HG03521 (cell line): ENCODE measurements at regions not wholly inside any gene's neighbourhood (a gene's known extent, or its start where the extent isn't known, plus 50 kb on each side); places are given as distances from the start of the nearest gene placed in this dataset.
"Not testable (repeated sequence)": the region's sequence is repeated elsewhere in the genome, so short reads cannot be mapped to it uniquely, and the experiment has no call there.

Source experiments
- ATAC-seq: cut with Tn5 transposase; IDR thresholded peaks from one replicate; pipeline ENCODE4 v1.9.1; 2021; ENCODE audit warnings: mild to moderate bottlenecking, moderate library complexity; ENCODE audit not compliant: unreplicated experiment

DNA sequence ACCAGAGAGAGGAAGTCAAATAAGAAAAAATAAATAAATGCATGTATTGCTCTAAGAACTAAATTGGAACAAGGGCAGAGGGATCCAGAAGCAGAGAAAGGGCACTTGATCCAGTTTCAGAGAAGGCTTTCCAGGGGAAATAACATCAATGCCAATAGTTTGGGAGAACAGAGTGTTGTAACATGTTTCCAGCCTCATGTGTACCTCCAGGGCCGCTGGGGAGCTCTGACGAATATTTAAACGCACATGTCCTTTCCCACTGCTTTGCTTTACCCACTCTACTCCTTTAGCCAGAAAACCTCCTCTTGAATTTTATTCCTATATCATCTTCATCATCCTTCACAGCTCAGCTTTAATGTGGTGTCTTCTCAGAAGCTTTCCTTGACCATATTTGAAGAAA, 233.7 kb downstream of the ENC1 start:
- ATAC-seq = no peak

DNA sequence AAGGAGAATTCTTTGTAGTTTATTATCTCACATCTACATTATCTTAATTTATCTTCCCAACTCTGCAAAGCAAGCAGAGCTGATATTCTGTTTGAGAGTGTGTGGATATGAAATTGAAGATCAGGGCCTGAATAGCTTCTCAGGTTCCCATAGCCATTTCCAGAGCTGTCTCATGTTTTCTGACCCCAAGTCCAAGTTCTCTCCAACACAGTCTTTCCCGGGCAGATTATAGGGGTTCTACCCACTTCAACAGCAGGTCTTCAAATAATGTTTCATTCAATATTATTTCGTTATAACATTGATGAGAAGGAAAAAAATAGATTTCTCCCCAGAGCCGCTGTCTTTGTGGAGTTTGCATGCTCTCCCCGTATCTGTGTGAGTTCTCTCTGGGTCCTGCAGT, 234.9 kb downstream of the ENC1 start:
- no peak for ATAC-seq

DNA sequence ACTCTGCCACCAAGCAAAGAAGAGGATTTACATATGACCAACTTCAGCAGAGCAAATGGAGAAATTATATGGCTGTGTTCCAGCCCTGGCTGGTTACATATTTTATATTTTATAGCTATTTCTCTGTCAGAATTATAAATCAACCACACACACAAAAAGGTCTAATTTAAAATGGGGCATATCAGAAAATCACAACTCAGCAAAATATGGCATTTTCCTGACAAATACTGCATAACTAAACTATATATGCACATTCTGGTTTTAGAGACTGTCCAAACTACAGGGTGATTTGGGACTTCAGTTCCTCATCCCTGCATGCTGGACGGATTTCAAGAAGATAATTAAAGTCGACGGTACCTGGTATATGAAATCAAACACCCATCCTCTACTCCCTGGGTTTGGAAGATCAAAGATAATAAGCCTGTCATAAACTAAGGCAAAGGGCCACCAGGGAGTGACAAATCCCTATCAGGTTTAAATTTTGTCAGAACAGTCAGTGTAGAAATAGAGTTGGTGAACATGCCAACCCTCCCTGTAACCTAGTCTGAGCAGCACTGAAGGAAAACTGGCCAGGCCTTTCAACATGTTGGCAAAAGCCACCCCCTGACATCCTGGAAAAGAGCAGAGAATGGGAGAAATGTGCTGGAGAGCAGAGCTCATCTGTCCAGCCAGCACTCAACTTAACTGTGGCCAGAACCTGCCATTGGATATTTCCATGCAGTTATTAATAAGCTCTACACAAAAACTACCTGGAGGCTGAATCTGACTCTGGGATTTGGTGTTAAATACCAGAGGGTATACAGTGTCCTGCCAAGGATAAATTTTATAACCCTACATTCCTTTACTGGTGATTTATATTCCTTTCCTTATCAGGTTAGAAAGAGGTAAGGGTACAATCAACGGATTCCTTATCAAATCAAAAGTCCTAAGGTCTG, 235.7 kb downstream of the ENC1 start:
- ATAC-seq = no peak

DNA sequence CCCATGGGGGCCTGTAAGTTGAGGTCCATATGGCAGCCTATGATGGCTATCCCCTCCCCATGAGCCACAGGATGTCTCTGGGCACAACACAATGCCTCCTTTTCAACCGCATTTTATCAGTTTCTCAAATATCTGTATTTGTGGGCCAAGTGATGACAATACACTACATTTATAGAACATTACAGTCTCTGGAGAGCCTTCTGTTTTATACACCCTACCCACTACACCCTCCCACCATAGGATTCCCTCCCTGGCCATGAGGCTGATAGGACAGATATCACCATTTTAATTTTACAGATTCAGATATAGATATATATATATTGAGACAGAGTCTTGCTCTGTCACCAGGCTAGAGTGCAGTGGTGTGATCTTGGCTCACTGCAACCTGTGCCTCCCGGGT, 236.8 kb downstream of the ENC1 start:
- no peak for ATAC-seq

DNA sequence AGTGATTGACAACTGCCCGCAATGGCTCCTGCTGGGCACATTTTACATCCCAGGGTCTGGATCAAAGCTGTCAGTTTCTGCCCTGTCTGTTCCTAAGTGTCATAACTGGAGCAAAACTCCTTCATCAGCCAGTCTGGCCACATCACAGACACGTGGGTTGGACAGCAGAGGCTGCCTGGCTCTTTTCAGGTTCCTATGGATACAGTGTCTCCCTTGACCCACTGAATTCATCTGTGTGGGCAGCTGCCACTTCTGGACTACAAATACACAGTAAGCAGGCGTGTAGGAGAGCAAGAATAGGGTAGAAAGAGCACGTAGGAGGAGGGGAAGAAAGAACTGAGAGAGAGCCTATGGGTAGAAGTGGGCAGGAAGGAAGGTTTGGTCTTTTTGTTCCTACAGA, 238.0 kb downstream of the ENC1 start:
- ATAC-seq = no peak

DNA sequence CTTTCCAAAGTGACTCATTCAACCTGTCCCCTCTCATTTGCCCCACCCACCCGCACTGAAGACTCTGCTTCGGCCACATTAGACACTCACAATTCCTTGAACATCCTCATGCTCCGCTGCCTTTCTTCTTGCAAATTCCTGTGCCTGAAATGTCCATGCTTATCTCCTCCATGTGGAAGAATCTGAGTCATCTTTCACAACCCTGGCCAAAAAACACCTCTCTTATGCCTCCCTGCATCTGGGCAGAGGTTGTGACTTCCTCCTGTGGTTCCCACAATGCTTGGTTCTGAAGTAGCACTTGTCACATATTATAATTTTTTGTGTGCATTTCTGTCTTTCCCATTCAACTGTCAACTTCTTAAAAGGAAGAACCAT, 238.6 kb downstream of the ENC1 start:
- ATAC-seq = no peak

DNA sequence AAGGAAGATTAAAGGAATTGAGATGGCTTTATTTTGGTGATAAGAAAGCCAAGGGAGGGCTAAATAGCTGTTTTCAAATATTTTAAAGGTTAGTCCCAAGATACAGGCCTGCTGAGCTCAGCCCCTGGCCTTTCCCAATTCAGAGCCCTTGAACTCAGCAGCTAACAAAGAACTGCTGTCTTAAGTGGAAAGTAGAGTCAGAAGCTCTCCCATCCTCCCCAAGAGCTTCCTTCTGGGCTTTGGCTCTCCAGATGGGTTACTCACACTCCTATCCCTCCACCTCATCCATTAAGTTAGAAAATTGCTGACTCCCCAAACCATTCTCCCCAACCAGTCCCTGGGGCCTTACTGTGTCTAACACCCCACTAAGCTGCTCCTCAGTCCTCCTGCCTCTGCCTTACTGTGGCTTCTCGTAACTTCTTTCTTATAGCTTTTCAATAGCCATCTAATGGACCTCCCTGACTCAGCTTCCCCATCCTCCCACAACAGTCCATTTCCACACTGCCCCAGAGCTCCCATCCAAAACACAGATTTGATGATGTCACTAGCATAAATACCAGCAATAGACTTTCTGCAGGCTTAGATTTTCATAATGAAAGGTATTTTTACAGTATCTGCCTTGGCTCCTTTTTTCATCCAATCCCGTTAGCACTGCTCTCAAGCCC, 239.1 kb downstream of the ENC1 start:
- ATAC-seq = no peak

DNA sequence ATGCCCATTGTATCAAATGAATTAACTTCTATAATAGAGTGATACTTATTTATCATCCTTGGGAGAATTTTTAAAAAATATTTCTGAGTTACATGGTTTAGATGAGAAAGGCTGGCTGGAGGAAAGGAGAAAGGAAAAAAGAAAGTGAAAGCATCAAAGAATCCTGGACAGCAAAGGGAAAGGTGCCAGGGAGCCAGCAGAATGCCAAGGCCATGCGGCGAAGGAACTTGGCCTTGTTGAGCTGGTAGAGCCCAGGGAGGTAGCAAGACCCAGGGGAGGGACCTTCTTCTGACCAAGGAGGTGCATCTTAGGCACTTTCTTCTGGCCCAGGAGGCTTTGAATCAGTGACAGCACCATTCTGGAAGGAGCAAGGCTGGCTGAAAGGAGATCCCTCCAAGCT, 240.5 kb downstream of the ENC1 start:
- no peak for ATAC-seq

DNA sequence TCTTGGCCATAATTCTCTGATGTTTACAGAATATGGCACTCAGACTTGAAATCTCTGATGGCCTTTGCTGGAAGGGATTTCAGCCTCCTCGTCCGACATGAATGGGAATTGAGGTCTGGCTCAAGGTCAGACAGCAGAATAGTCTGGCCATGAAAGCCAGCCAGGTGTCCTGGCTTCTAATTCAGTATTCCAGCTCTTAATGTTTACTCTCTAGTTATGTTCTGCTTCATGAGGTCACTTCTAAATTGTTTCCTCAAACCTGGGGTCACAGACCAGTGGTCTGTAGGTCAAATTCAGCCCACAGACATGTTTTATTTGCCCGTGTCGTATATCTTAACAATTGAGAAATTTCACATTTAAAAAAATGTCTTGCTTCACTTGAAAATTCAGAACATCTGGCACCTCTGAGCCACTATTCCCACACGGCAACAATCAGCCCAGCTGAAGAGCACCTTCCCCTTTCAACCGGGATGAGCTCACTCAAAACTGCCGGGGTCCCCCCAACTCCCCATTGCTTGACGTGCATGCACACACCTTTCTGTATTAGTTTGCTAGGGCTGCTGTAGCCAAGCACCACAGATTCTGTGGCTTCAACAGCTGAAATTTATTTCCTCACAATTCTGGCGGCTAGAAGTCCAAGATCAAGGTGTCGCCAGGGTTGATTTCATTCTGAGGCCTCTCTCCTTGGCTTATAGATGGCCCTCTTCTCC, 243.5 kb downstream of the ENC1 start:
- ATAC-seq = no peak

DNA sequence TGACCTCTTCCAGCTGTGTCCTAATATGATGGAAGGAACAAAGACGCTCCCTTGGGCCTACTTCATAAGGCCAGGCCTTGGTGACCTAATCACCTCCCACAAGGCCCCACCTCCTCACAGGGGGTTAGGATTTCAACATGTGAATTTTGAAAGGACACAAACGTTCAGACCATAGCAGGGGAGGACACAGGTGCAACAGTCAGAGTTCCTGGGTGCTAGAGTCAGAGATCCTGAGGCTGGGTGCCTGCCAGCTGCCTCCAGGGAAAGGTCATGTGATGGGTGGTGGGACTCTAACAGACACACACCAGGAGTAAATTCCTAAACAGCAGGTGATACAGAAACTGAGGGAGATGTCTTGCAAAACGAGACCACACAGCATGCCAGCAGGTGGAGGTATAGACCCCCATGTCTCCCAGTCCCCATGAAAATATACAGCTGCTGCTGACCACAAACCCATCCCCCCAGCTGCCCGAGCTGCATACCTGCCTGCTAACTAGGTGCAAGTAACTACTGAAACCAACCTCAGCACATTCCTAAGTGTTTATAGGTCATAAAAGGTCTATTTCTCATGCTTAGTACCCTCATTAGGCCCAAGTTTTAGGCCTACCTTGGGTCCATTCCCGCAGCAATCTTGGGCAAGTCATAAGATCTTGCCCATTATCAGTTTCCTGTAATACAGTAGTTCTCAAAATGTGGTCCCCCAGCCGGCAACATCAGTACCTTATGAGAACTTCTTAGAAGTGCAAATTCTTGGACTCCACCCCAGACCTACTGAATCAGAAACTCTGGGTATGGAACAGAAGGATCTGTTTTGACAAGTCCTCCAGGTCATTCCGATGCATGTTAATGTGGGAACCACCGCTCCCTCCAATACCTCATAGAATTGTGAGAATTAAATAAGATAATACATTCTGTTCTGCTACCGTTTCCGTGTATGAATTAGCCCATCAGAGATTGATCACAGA, 245.3 kb downstream of the ENC1 start:
- no peak for ATAC-seq

DNA sequence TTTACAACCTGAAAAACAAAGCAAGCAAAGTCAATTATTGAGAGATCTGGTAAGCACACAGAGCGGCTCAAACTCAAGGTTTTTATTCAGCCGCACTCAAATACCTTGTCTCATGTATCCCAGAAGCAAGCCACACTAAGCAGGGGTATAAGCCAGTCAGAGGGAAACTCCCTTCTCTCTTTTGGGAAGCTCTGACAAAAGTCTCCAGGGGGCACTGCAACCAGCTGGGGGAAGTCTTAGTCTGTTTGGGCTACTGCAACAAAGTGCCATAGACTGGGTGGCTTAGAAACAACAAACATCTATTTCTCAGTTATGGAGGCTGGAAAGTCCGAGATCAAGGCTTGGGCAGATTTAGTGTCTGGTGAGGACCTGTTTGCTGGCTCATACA, 246.0 kb downstream of the ENC1 start:
- ATAC-seq = no peak

DNA sequence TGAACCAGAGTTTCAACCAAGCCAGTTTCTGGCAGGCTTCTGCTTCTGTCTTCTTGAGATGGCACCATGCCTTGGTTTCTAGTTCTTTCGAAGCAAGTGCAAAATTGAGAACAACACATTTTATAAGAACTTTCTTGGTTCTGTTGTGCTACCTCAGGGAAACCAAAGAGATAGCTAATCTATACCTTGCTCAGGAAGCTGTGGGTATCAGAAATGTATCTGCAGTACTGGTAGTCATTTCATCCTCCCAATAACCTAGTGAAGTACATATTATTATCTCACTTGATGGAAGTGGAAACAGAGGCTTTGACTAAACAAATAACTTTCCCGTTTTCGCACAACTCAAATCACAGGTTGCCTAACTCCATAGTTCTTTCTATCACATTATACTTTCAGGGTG, 246.6 kb downstream of the ENC1 start:
- no peak for ATAC-seq

DNA sequence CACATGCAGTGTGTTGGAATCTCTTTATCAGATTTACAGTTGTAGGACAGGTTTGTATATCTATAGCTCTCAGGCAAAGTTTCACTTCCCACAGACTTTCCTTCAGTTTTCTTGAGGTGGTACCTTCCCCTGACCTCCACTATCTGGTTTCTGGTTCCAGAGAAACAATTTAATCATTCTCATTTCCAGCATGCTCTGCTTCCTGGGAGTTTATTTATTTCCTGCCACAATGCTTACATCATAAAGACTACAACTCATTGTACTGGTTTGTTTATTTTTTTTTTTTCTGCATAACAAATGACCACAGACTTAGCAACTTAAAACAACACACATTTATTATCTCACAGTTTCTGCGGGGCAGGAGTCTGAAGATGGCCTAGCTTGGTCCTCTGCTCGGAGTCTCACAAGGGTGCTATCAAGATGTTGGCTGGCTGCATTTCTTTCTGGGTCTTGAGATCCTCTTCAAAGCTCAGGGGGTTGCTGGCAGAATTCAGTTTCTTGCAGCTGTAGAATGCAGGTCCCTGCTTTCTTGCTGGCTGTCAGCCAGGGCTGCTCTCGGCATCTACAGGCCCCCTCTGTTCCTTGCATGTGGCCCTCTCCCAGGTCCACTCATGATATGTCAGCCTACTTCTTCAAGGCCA, 247.7 kb downstream of the ENC1 start:
- no peak for ATAC-seq

DNA sequence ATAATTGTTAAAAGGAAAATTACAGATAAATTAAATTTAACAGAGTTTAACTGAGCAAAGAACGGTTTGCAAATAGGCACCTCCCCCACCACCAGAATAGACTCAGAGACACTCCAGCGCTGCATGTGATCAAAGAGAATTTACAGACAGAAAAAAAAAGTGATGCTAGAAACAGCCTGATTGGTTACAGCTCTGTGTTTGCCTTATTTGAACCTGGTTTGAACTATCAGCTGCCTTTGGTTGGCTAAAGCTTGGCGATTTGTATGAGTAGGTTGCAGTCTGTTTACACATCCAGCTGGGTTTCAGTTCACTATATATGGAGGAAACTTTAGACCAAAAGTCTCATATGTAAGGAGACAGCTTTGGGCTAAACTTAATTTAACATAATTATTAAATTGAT, 249.1 kb downstream of the ENC1 start:
- no peak for ATAC-seq

DNA sequence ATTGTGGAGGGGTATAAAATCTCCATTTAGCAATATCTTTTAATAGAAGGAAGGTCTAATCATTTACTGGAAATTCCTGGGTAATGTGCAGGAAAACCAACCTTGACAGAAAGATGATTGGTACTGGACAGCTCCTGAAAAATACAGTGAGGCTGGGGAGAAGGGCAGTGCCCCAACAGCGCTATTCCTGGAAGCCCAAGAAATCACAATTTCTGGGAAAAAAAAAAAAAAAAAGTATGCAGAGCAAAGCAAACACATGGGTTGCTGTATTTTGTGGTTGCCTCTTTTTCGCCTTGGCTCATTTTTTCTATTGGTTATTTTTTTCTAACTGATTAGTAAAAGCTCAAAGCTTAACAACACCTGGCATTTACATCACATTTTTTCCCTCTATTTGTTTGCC, 249.7 kb downstream of the ENC1 start:
- ATAC-seq = no peak

DNA sequence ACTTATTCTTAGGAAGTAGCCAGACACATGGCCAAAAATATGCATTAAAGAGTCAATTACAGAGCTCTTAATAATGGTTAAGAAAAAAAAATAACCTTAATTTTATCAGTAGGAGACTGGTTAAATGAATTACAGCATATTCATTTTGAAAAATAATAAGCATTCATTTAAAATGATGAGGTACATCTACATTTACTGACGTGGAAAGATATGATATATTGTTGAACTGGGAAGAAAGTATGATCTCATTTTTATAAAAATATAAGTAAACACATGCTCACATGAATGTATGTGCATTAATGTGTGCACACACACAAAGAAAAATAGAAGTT, 250.3 kb downstream of the ENC1 start:
- no peak for ATAC-seq

DNA sequence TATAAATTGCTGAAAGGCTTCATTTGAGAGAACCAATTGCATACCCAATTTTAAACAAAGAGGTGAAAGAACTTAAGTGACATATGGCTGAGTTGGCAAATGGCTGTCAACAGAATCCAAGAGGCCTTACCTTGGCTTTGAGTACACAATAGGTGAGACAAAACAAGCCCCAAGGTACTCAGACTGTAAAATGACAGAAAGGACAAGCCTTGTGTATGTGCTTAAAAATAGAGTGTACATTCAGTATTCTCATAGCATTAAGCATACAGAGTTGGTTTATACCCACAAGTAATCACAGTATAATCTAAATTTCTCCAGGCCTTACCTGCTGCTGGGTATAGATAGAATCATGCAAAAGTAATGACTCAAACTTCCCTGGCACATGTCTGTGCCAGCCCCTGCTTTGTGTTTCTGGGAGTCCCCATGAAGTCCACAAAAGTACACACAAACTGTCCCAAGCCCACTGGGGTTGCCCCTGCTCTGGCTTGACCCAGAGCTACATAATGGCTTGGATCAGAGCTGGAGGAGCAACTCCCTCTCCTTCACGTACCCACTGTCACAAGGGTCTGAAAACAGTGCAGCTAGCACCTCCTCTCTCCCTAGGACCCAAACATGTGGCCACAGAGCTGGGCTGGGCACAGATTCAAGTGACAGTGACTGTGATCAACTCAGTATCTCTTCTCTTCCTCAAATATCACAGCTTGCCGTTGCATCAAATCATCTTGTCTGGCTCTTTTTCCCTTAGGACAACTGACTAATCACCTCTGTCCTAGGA, 250.8 kb downstream of the ENC1 start:
- ATAC-seq = no peak

DNA sequence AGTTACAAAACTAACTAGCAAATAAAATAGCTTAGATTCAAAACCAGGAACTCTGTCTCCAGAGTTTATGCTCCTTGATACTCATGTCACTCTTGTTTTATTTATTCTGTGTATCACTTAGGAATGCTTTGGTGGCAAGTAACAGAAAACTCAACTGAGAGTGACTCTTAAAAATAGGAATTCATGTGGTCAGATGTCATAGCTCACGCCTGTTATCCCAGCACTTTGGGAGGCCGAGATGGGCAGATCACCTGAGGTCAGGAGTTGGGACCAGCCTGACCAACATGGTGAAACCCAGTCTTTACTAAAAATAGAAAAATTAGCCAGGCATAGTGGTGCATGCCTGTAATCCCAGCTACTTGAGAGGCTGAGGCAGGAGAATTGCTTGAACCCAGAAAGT, 252.1 kb downstream of the ENC1 start:
- ATAC-seq = not testable (repeated sequence)

DNA sequence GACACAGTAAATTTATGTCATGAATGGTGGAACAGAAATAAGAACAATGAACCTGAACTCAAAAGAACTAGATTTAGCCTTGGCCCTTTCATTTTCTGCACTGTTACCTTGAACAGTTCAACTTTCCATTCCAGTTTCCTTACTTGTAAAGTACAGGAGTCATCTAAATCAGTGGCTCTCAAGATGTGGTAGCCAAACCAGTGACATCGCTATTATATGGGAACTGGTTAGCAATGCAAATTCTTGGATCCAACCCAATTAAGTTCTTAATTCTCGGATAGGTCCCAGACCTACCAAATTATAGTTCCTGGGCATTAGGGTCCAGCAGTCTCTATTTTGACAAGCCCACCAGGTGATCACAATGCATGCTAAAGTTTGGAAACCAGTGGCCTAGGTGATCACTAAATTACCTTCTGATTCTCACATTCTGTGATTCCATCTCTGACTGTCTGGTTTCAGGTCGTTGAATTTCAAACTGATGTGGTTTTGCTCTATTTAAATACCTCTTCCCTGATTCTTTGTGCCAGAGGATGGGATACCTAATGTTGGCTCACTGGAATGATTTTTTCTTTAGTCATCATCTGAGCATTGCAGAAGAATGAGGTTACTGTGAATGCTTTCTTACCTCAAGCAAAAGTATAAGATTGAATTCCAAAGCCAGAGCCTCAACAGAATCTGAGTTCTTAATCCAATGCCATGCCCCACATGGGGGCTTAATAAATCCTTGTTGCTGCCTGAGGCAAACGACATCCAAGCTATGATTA, 253.8 kb downstream of the ENC1 start:
- no peak for ATAC-seq
